H1 (cell line): ENCODE measurements at regions not wholly inside any gene's neighbourhood (a gene's known extent, or its start where the extent isn't known, plus 50 kb on each side); places are given as distances from the start of the nearest gene placed in this dataset.

Source experiments
- CTCF ChIA-PET: fragments of 300-600 bp; sonication (Branson Sonifier 250); formaldehyde crosslinking; loops from one replicate; lab custom pipeline; 2021; ENCODE audit not compliant: partially characterized antibody; lab: Charles Lee
- POLR2A ChIA-PET: fragments of 300-600 bp; sonication (Branson Sonifier 250); formaldehyde crosslinking; loops from one replicate; lab custom pipeline; 2021; ENCODE audit warnings: inconsistent platforms; ENCODE audit not compliant: partially characterized antibody; lab: Charles Lee
- DNase-seq, 2 experiments: peaks; one replicate each; pipeline versions ENCODE4 v3.0.0 to v3.0.0-alpha.2; 2010 to 2022; ENCODE audit warnings: low spot score in 2 of 2, low read depth in 1 of 2, mixed read lengths in 1 of 2
- FAIRE-seq: peaks from 2 replicates; lab custom pipeline; 2011; peaks lifted over from hg19 to GRCh38; lab: Jason Lieb, UNC
- H2AFZ ChIP-seq: 2 replicates; pipeline ENCODE4 v1.8.1; 2012; ENCODE audit warnings: low read length, inconsistent platforms
- H2AK5ac ChIP-seq: 2 replicates; pipeline ENCODE4 v1.6.1; 2013; ENCODE audit warnings: low read depth, low read length
- H2BK120ac ChIP-seq: replicated peaks from 2 replicates; pipeline ENCODE3; 2013; ENCODE audit warnings: low read depth, low read length, inconsistent platforms
- H2BK12ac ChIP-seq: 2 replicates; pipeline ENCODE4 v1.6.1; 2013; ENCODE audit warnings: low read depth, low read length
- H2BK15ac ChIP-seq: 2 replicates; pipeline ENCODE4 v1.6.1; 2013; ENCODE audit warnings: low read length
- H2BK20ac ChIP-seq: 2 replicates; pipeline ENCODE4 v1.6.1; 2013; ENCODE audit warnings: low read length
- H2BK5ac ChIP-seq: 2 replicates; pipeline ENCODE4 v1.6.1; 2013; ENCODE audit warnings: low read depth, low read length
- H3K14ac ChIP-seq: 2 replicates; pipeline ENCODE4 v1.6.1; 2013; ENCODE audit warnings: inconsistent platforms; ENCODE audit not compliant: insufficient read length
- H3K18ac ChIP-seq: 2 replicates; pipeline ENCODE4 v1.6.1; 2013; ENCODE audit warnings: low read length; ENCODE audit errors: extremely low read depth
- H3K23ac ChIP-seq: 2 replicates; pipeline ENCODE4 v1.6.1; 2013; ENCODE audit warnings: inconsistent platforms; ENCODE audit not compliant: insufficient read length
- H3K23me2 ChIP-seq: 2 replicates; pipeline ENCODE4 v1.6.1; 2013; ENCODE audit warnings: low read depth, low read length
- H3K27ac ChIP-seq: 2 replicates; pipeline ENCODE4 v1.6.1; 2011; ENCODE audit warnings: low read depth, low read length, inconsistent platforms
- H3K27me3 ChIP-seq, 4 experiments: replicated peaks in 1 of 4; 1 replicate in 1 of 4; 2 replicates in 3 of 4; pipeline versions ENCODE4 v1.6.1 to v1.8.1; 2011 to 2013; ENCODE audit warnings: low read length in 3 of 4, mild to moderate bottlenecking in 3 of 4, inconsistent platforms in 2 of 4, mixed read lengths in 2 of 4, moderate library complexity in 1 of 4; ENCODE audit not compliant: control insufficient read depth in 3 of 4, insufficient read depth in 3 of 4; ENCODE audit errors: extremely low read depth in 1 of 4
- H3K36me3 ChIP-seq, 4 experiments: 2 replicates each; pipeline versions ENCODE4 v1.6.1 to v1.8.1; 2011 to 2013; ENCODE audit warnings: mild to moderate bottlenecking in 4 of 4, low read length in 3 of 4, moderate library complexity in 2 of 4, control low read depth in 1 of 4, inconsistent platforms in 1 of 4; ENCODE audit not compliant: insufficient read depth in 4 of 4, control insufficient read depth in 2 of 4
- H3K4ac ChIP-seq: replicated peaks from 2 replicates; pipeline ENCODE3; 2013; ENCODE audit warnings: low read length, low read depth, mixed read lengths, inconsistent platforms; ENCODE audit not compliant: insufficient read length
- H3K4me1 ChIP-seq, 4 experiments: replicated peaks in 1 of 4; 1 replicate in 1 of 4; 2 replicates in 3 of 4; pipeline versions ENCODE4 v1.6.1 to v1.8.1; 2011 to 2013; ENCODE audit warnings: low read length in 3 of 4, inconsistent platforms in 2 of 4, mixed read lengths in 1 of 4; ENCODE audit not compliant: insufficient read depth in 4 of 4, control insufficient read depth in 3 of 4
- H3K4me2 ChIP-seq, 2 experiments: 2 replicates each; pipeline versions ENCODE4 v1.6.1 to v1.8.1; 2011 to 2013; ENCODE audit warnings: low read depth in 2 of 2, low read length in 2 of 2, control low read depth in 1 of 2, inconsistent platforms in 1 of 2, mild to moderate bottlenecking in 1 of 2; ENCODE audit not compliant: insufficient read depth in 1 of 2
- H3K4me3 ChIP-seq, 4 experiments: fragments of 200-600, 300-600 bp in 1 of 4; sonication (generic), shearing (Covaris generic), sonication (Bioruptor Twin) in 1 of 4; 2 replicates each; pipeline versions ENCODE4 v1.5.1 to v1.8.1; 2011 to 2016; ENCODE audit warnings: low read length in 4 of 4, low read depth in 3 of 4, control low read depth in 2 of 4, inconsistent platforms in 2 of 4, mild to moderate bottlenecking in 2 of 4, mixed read lengths in 1 of 4, moderate library complexity in 1 of 4; ENCODE audit not compliant: insufficient read depth in 2 of 4; ENCODE audit errors: extremely low read depth in 1 of 4
- H3K56ac ChIP-seq: replicated peaks from 2 replicates; pipeline ENCODE3; 2013; ENCODE audit warnings: low read depth, mild to moderate bottlenecking, mixed read lengths, low read length, inconsistent platforms; ENCODE audit not compliant: insufficient read length
- H3K79me1 ChIP-seq: 2 replicates; pipeline ENCODE4 v1.6.1; 2013; ENCODE audit warnings: low read depth, low read length, control low read depth
- H3K79me2 ChIP-seq, 2 experiments: 2 replicates each; pipeline versions ENCODE4 v1.6.1 to v1.8.1; 2012 to 2013; ENCODE audit warnings: low read length in 2 of 2, mild to moderate bottlenecking in 2 of 2, inconsistent platforms in 1 of 2; ENCODE audit not compliant: insufficient read depth in 2 of 2, control insufficient read depth in 1 of 2
- H3K9ac ChIP-seq, 4 experiments: replicated peaks in 1 of 4; 1 replicate in 1 of 4; 2 replicates in 3 of 4; pipeline versions ENCODE4 v1.6.1 to v1.8.1; 2011 to 2013; ENCODE audit warnings: low read depth in 3 of 4, low read length in 3 of 4, control low read depth in 2 of 4, mild to moderate bottlenecking in 2 of 4, moderate library complexity in 2 of 4, inconsistent platforms in 1 of 4; ENCODE audit errors: extremely low read depth in 1 of 4
- H3K9me3 ChIP-seq, 2 experiments: 2 replicates each; pipeline versions ENCODE4 v1.6.1 to v1.8.1; 2012 to 2013; ENCODE audit warnings: mild to moderate bottlenecking in 2 of 2, moderate library complexity in 2 of 2, control low read depth in 1 of 2, inconsistent platforms in 1 of 2, low read depth in 1 of 2, low read length in 1 of 2, mixed read lengths in 1 of 2; ENCODE audit not compliant: insufficient read depth in 2 of 2
- H4K20me1 ChIP-seq, 2 experiments: replicated peaks in 1 of 2; 2 replicates each; pipeline versions ENCODE3 to v1.8.1; 2011 to 2013; ENCODE audit warnings: inconsistent platforms in 2 of 2, low read length in 2 of 2, mild to moderate bottlenecking in 1 of 2; ENCODE audit not compliant: insufficient read depth in 2 of 2, control insufficient read depth in 1 of 2
- H4K5ac ChIP-seq: 2 replicates; pipeline ENCODE4 v1.6.1; 2013; ENCODE audit warnings: low read length, low read depth, mixed read lengths, inconsistent platforms; ENCODE audit not compliant: insufficient read length
- H4K8ac ChIP-seq: 2 replicates; pipeline ENCODE4 v1.8.0; 2013; ENCODE audit warnings: mild to moderate bottlenecking, moderate library complexity, low read length, inconsistent platforms; ENCODE audit not compliant: insufficient read depth; ENCODE audit errors: extremely low read depth
- H4K91ac ChIP-seq: replicated peaks from 2 replicates; pipeline ENCODE3; 2013; ENCODE audit warnings: low read length, mixed read lengths, inconsistent platforms; ENCODE audit not compliant: insufficient read length
- JUN ChIP-seq: IDR thresholded peaks from 2 replicates; pipeline ENCODE4 v1.6.1; 2011; ENCODE audit warnings: low read depth, mild to moderate bottlenecking, improper control_type of control experiment, low read length
- WGBS, 2 experiments: shearing (Covaris generic) in 1 of 2; methylation state at CpG; one replicate each; pipeline versions ENCODE4 v1.1.6 to v1.1.7; 2013 to 2015; ENCODE audit warnings: low lambda C conversion rate in 2 of 2, mixed read lengths in 2 of 2, inconsistent platforms in 1 of 2, low coverage in 1 of 2, missing lambda C conversion rate in 1 of 2; ENCODE audit not compliant: insufficient replicate concordance in 2 of 2, insufficient coverage in 1 of 2, insufficient read length in 1 of 2; ENCODE audit errors: extremely low coverage in 1 of 2, missing lambda C conversion rate in 1 of 2; 5-methylcytosine and 5-hydroxymethylcytosine counted together

DNA sequence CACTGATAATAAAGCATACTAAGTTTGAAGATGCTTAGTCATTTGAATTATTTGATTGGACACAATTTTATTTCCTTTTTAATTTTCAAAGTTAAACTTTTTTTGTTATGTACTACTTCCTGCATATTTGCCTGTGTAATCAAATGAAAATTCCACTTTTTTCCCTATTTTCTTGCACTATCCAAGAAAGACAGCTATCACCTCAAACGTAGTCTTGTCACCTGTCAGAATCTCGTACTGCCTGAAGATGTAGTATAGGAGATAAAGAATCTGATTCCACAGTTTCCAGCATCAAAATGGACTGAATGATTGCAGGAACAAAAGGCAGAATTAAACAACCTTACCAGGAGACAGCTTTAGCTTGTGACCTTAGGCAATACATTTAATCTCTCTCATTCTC is 818.8 kb downstream of the MAT2B start:
- Histone ChIP-seq H3K79me1 (no peaks in the 10 kb centered on the region), H3K27me3 (no peaks in the 10 kb centered on the region), H4K91ac (no peak overlapping the region), H2BK20ac (no peak overlapping the region), H3K9ac (no peak overlapping the region), H4K8ac (no peak overlapping the region), H3K23me2 (no peaks in the 10 kb centered on the region), H3K14ac (no peak overlapping the region), H2BK5ac (no peak overlapping the region), H2BK120ac (no peak overlapping the region), H3K27ac (no peak overlapping the region), H3K4me2 (no peak overlapping the region), H2BK12ac (no peak overlapping the region), H4K20me1 (no peaks in the 10 kb centered on the region), H2AK5ac (no peak overlapping the region), H3K4ac (no peak overlapping the region), H2BK15ac (no peak overlapping the region), H3K9me3 (no peaks in the 10 kb centered on the region; a peak in 2 of 4 replicates), H3K23ac (no peak overlapping the region), H3K79me2 (no peaks in the 10 kb centered on the region), H3K36me3 (no peaks in the 10 kb centered on the region), H2AFZ (no peak overlapping the region), H3K18ac (no peak overlapping the region), H4K5ac (no peak overlapping the region), H3K4me1 (no peaks in the 10 kb centered on the region), H3K4me3 (no peak overlapping the region), H3K56ac (no peak overlapping the region)
- CTCF ChIA-PET = no interaction called here
- POLR2A ChIA-PET = no interaction called here
- FAIRE-seq (no peak), DNase-seq (no peak)
- TF ChIP-seq JUN = no peak
- 88% methylated on average over 2 of the region's 2 CpGs; no CpG with 5 or more reads in 1 of the 2 experiments for WGBS, 2 experiments
